H1 (cell line): ENCODE measurements at regions not wholly inside any gene's neighbourhood (a gene's known extent, or its start where the extent isn't known, plus 50 kb on each side); places are given as distances from the start of the nearest gene placed in this dataset.
A peak's percentile ranks its signal among the peaks of the same experiment; 100 is the strongest.

Experiments used
- BACH1 ChIP-seq: IDR thresholded peaks from 2 replicates; pipeline ENCODE4 v1.6.1; 2012; ENCODE audit warnings: low read length, improper control_type of control experiment
- CBX8 ChIP-seq: fragments of 300-800, 300-1000 bp; sonication (generic); IDR thresholded peaks from 2 replicates; pipeline ENCODE4 v1.7.1; 2016; ENCODE audit warnings: low read depth, low read length, borderline replicate concordance
- CTBP2 ChIP-seq: IDR thresholded peaks from 2 replicates; pipeline ENCODE4 v1.7.0; 2011; ENCODE audit warnings: borderline replicate concordance, mild to moderate bottlenecking, moderate library complexity, mixed read lengths, low read length; ENCODE audit not compliant: insufficient read depth, insufficient read length
- CTCF ChIP-seq, 3 experiments: IDR thresholded peaks; 1 replicate in 2 of 3; 2 replicates in 1 of 3; pipeline versions ENCODE4 v1.5.1 to v1.6.1; 2011; ENCODE audit warnings: low read length in 3 of 3, mild to moderate bottlenecking in 3 of 3, inconsistent platforms in 2 of 3, low read depth in 1 of 3, moderate library complexity in 1 of 3; ENCODE audit not compliant: insufficient read depth in 1 of 3; ENCODE audit errors: control extremely low read depth in 1 of 3
- EP300 ChIP-seq, 2 experiments: IDR thresholded peaks; 1 replicate in 1 of 2; 2 replicates in 1 of 2; pipeline ENCODE4 v1.6.1; 2011 to 2012; ENCODE audit warnings: low read depth in 2 of 2, low read length in 2 of 2, mild to moderate bottlenecking in 2 of 2, borderline replicate concordance in 1 of 2, inconsistent platforms in 1 of 2, moderate library complexity in 1 of 2
- FOSL1 ChIP-seq: IDR thresholded peaks from 2 replicates; pipeline ENCODE4 v1.6.1; 2011; ENCODE audit warnings: mild to moderate bottlenecking, low read depth, low read length, moderate library complexity; ENCODE audit not compliant: insufficient read depth
- MAFK ChIP-seq: IDR thresholded peaks from 2 replicates; pipeline ENCODE4 v1.6.1; 2012; ENCODE audit warnings: low read depth, mild to moderate bottlenecking, improper control_type of control experiment, low read length
- NANOG ChIP-seq: IDR thresholded peaks from 2 replicates; pipeline ENCODE4 v1.6.1; 2011; ENCODE audit warnings: low read length, low read depth, mild to moderate bottlenecking, inconsistent platforms; ENCODE audit not compliant: insufficient read depth, poor library complexity, severe bottlenecking
- PHF8 ChIP-seq: fragments of 200-600 bp; sonication (generic); conservative IDR thresholded peaks from 2 replicates; pipeline ENCODE4 v1.7.1; 2012; ENCODE audit warnings: low read depth, mild to moderate bottlenecking, inconsistent platforms, low read length, moderate library complexity
- RBBP5 ChIP-seq: IDR thresholded peaks from 2 replicates; pipeline ENCODE4 v1.7.1; 2012; ENCODE audit warnings: low read depth, mild to moderate bottlenecking, inconsistent platforms, low read length, moderate library complexity, borderline replicate concordance
- SIN3A ChIP-seq, 2 experiments: IDR thresholded peaks in 1 of 2; conservative IDR thresholded peaks in 1 of 2; 2 replicates each; pipeline ENCODE4 v1.6.1; 2011 to 2012; ENCODE audit warnings: low read length in 2 of 2, improper control_type of control experiment in 1 of 2, low read depth in 1 of 2, mild to moderate bottlenecking in 1 of 2
- SP2 ChIP-seq: IDR thresholded peaks from 2 replicates; pipeline ENCODE4 v1.6.1; 2012; ENCODE audit warnings: mild to moderate bottlenecking, low read length, inconsistent platforms
- SP4 ChIP-seq: IDR thresholded peaks from 2 replicates; pipeline ENCODE4 v1.6.1; 2012; ENCODE audit warnings: low read length, inconsistent platforms
- SUZ12 ChIP-seq: fragments of 200-600 bp; sonication (generic); IDR thresholded peaks from 2 replicates; pipeline ENCODE4 v1.6.1; 2012; ENCODE audit warnings: mild to moderate bottlenecking, inconsistent platforms, low read length, moderate library complexity, mixed read lengths
- TEAD4 ChIP-seq: IDR thresholded peaks from 2 replicates; pipeline ENCODE4 v1.6.1; 2012; ENCODE audit warnings: low read depth, low read length, inconsistent platforms, mixed read lengths
- USF2 ChIP-seq: IDR thresholded peaks from 2 replicates; pipeline ENCODE4 v1.6.1; 2011; ENCODE audit warnings: low read length, improper control_type of control experiment
- YY1 ChIP-seq: IDR thresholded peaks from 2 replicates; pipeline ENCODE4 v1.6.1; 2011; ENCODE audit warnings: low read depth, mild to moderate bottlenecking, low read length
- TF ChIP-seq, protein P1 (sequence below): IDR thresholded peaks from 2 replicates; pipeline ENCODE4 v1.6.1; 2012; ENCODE audit warnings: low read length, inconsistent platforms

GRCh38 chr18:47748847-47749599 is 181.4 kb downstream of the SMAD2 start (continued):
- no peak for TF ChIP-seq USF2
- 0 out of 2 replicates have a peak, but pooled peaks have one; percentile 23 for TF ChIP-seq BACH1
- peak in 1 of 2 experiments; percentile 30; a peak in 1 of 3 replicates for TF ChIP-seq EP300 (IDR thresholded peaks at IDR 0.05; ENCODE audit: borderline replicate concordance in 1 of 2, low read depth in 2 of 2, low read length in 2 of 2)
- no peak for TF ChIP-seq CBX8
- no peak for TF ChIP-seq NANOG
- TF ChIP-seq SP4, result no peak
- TF ChIP-seq TEAD4, result peak; percentile 75
- TF ChIP-seq PHF8, result no peak
- peak; percentile 98 to 100 (median 99) for TF ChIP-seq CTCF (IDR thresholded peaks at IDR 0.05; ENCODE audit: control extremely low read depth in 1 of 3, insufficient read depth in 1 of 3, low read depth in 1 of 3, low read length in 3 of 3)
- no peak for TF ChIP-seq CTBP2
- TF ChIP-seq SP2, result no peak
- no peak for TF ChIP-seq RBBP5
- TF ChIP-seq SIN3A (conservative IDR thresholded peaks at IDR 0.05 in 1 of 2, IDR thresholded peaks at IDR 0.05 in 1 of 2; ENCODE audit: low read depth in 1 of 2, low read length in 2 of 2), result no peak
- peak; percentile 69; the same call in 1 of the 2 replicates for TF ChIP-seq YY1
- TF ChIP-seq FOSL1, result no peak
- 0 out of 2 replicates have a peak, but pooled peaks have one; percentile 10 for TF ChIP-seq SUZ12
- TF ChIP-seq, protein P1, sequence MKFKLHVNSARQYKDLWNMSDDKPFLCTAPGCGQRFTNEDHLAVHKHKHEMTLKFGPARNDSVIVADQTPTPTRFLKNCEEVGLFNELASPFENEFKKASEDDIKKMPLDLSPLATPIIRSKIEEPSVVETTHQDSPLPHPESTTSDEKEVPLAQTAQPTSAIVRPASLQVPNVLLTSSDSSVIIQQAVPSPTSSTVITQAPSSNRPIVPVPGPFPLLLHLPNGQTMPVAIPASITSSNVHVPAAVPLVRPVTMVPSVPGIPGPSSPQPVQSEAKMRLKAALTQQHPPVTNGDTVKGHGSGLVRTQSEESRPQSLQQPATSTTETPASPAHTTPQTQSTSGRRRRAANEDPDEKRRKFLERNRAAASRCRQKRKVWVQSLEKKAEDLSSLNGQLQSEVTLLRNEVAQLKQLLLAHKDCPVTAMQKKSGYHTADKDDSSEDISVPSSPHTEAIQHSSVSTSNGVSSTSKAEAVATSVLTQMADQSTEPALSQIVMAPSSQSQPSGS, result no peak
- TF ChIP-seq MAFK, result no peak
